Occipital lobe (tissue), 1 donor: ENCODE measurements at regions not wholly inside any gene's neighbourhood (a gene's known extent, or its start where the extent isn't known, plus 50 kb on each side); places are given as distances from the start of the nearest gene placed in this dataset.
"Not testable (repeated sequence)": the region's sequence is repeated elsewhere in the genome, so short reads cannot be mapped to it uniquely, and the experiment has no call there.

Experiments
- DNase-seq: peaks from one replicate; lab custom pipeline; 2025; lab: John Stamatoyannopoulos, UW

DNA sequence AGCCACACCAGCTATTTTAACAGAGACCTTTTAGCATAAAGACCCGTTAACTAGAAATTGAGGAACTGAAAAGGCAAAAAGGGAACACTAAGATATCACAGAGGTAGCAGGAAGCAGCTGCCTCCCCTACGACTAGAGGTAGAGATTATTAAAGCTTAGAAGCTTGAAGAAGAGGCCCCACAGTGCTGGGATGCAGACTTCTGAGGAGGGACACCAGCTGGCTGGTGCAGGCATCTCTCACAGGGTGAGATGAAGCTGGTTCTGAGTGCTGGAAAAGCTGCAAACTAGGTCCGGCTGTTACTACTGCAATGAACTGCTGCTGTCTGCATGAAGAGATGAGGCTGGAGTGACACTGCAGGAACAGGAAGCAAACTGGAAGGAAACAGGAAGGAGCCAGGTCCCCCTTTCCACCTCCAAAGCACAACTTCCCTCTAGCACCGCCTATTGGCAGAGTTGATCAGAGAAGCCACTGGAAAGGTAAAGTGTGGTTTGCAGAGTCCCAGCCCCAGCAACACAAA, 61.2 kb upstream of the MRPS9 start:
- DNase-seq, result no peak

DNA sequence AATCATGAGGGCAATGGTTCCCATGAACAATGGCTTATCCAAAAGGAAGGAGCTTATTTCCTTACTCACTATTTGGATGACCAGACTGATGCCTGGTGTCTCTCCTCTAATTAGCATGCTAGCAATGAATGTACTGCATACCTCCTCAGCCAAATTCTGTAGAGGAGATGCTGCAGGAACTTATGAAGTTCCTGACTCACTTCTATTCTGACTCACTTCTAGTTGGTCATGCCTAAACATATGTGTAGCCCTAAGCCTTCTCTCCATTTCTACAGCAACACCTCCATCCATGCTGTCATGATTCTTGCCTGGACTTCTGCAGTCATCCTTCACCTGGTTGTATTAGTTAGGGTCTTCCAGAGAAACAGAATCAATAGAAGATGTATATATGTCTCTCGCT, 59.9 kb upstream of the MRPS9 start:
- no peak for DNase-seq

DNA sequence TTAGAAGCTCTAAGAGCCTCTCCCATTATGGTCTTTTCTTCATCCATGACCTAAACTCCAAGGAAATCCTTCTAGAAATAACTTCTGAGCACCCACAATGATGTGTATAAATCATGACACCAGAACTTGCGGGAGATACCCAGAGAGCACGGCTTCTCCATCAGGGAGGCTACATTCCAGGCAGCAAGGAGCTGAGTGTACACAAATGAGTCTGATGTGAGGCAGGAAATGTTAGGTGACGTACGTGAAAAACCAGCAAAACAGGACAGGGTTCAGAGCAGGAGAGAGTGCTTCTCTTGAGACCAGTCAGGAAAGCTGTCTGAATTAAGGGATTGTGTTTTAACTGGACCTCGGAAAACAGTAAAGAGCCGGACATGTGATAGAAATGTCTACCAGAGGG, 58.1 kb upstream of the MRPS9 start:
- not testable (repeated sequence) for DNase-seq

DNA sequence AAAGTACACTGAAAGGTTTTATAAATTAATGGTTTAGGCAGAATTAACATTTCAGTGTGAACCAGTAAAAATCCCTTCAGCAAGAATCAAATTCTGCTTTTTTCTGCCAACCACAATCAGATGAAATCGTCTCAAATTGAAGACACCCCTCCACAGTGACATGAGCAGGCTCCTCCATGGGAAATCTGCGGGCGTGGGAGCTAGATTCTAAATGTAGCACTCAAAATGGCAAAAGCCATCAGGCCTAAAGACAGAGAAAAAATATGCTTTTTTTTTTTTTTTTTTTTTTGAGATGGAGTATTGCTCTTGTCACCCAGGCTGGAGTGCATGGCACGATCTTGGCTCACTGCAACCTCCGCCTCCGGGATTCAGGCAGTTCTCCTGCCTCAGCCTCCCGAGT, 55.8 kb upstream of the MRPS9 start:
- no peak for DNase-seq
